DOHH2 (cell line): ENCODE measurements at regions not wholly inside any gene's neighbourhood (a gene's known extent, or its start where the extent isn't known, plus 50 kb on each side); places are given as distances from the start of the nearest gene placed in this dataset.

Source experiments
- H3F3A ChIP-seq: fragments of 200-600 bp; sonication (generic), shearing (Covaris generic); 2 replicates; pipeline ENCODE4 v1.6.0; 2016; ENCODE audit warnings: antibody characterized with exemption, mild to moderate bottlenecking; ENCODE audit not compliant: control insufficient read depth, insufficient read depth
- H3K27ac ChIP-seq: fragments of 200-600 bp; sonication (generic); 2 replicates; pipeline ENCODE4 v1.5.1; 2014; ENCODE audit warnings: low read depth, mild to moderate bottlenecking, low read length, moderate library complexity
- H3K27me3 ChIP-seq: fragments of 200-600 bp; sonication (generic); 2 replicates; pipeline ENCODE4 v1.6.1; 2014; ENCODE audit warnings: mild to moderate bottlenecking, low read length, mixed read lengths; ENCODE audit not compliant: control insufficient read depth
- H3K36me3 ChIP-seq: fragments of 200-600 bp; sonication (generic); 2 replicates; pipeline ENCODE4 v1.6.1; 2014; ENCODE audit warnings: mild to moderate bottlenecking, low read length, moderate library complexity, mixed read lengths; ENCODE audit not compliant: control insufficient read depth
- H3K4me1 ChIP-seq: fragments of 200-600 bp; sonication (generic); 2 replicates; pipeline ENCODE4 v1.6.1; 2014; ENCODE audit warnings: mild to moderate bottlenecking, low read length, mixed read lengths; ENCODE audit not compliant: control insufficient read depth
- H3K4me2 ChIP-seq: fragments of 200-600 bp; sonication (generic); 2 replicates; pipeline ENCODE4 v1.6.0; 2014; ENCODE audit warnings: mild to moderate bottlenecking, low read length, moderate library complexity
- H3K4me3 ChIP-seq: fragments of 200-600 bp; sonication (generic); 2 replicates; pipeline ENCODE4 v1.5.1; 2014; ENCODE audit warnings: mild to moderate bottlenecking, low read length, mixed read lengths
- H3K79me2 ChIP-seq: fragments of 200-600 bp; sonication (generic); 2 replicates; pipeline ENCODE4 v1.6.1; 2014; ENCODE audit warnings: mild to moderate bottlenecking, low read length, mixed read lengths; ENCODE audit not compliant: control insufficient read depth
- H3K9me2 ChIP-seq: fragments of 200-600 bp; sonication (generic); replicated peaks from 2 replicates; pipeline ENCODE4 v1.6.1; 2014; ENCODE audit warnings: mild to moderate bottlenecking, low read length, mixed read lengths; ENCODE audit not compliant: control insufficient read depth
- H3K9me3 ChIP-seq: fragments of 200-600 bp; sonication (generic); 2 replicates; pipeline ENCODE4 v1.6.1; 2014; ENCODE audit warnings: antibody characterized with exemption, low read length, mixed read lengths; ENCODE audit not compliant: control insufficient read depth, insufficient read depth
- H4K20me1 ChIP-seq: fragments of 200-600 bp; sonication (generic); 2 replicates; pipeline ENCODE4 v1.6.0; 2014; ENCODE audit warnings: low read depth, mild to moderate bottlenecking, antibody characterized with exemption, low read length, moderate library complexity; ENCODE audit not compliant: control insufficient read depth, insufficient read depth
- CTCF ChIP-seq: fragments of 200-600 bp; sonication (generic); IDR thresholded peaks from one replicate; pipeline ENCODE4 v1.5.1; 2014; ENCODE audit warnings: antibody characterized with exemption, mild to moderate bottlenecking, low read depth, low read length; ENCODE audit not compliant: poor library complexity, severe bottlenecking
- EZH2phosphoT487 ChIP-seq: fragments of 200-600 bp; sonication (generic); IDR thresholded peaks from 2 replicates; pipeline ENCODE4 v1.6.1; 2017; ENCODE audit warnings: borderline replicate concordance, mild to moderate bottlenecking, antibody characterized with exemption, low read length, moderate library complexity, mixed read lengths

DNA sequence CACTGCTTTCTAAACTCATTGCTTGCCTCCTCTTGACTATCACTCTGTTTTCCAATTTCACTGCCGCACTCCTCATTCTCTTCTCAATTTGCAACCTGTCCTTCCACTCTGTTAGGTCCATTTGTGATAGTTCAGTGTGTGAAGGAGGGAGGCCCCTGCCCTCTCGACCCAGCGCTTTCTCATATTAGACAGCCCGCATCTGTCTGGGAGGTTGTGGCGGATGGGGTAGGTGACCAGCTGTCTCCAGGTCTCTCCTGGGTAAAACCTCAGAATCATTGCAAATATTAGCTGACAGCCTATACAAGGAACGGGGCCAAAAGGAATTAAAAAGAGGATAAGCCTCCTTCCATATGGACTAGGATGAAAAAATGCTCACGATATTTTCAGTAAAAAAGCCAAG lies 358.3 kb downstream of the SHQ1 start:
- H3K9me3 ChIP-seq: no peaks in the 10 kb centered on the region
- no peaks in the 10 kb centered on the region for H3F3A ChIP-seq
- H3K27me3 ChIP-seq: peaks cover 37% of the 10 kb centered on the region
- no peaks in the 10 kb centered on the region for H3K9me2 ChIP-seq
- H3K4me3 ChIP-seq: no peak overlapping the region
- no peaks in the 10 kb centered on the region for H4K20me1 ChIP-seq
- no peaks in the 10 kb centered on the region for H3K79me2 ChIP-seq
- H3K36me3 ChIP-seq: no peaks in the 10 kb centered on the region
- H3K4me1 ChIP-seq: peaks cover 7% of the 10 kb centered on the region; the same call in 1 of the 2 replicates
- no peak overlapping the region for H3K27ac ChIP-seq
- no peak for TF ChIP-seq CTCF
- no peak for TF ChIP-seq EZH2phosphoT487
- H3K4me2 ChIP-seq: no peak overlapping the region

- Histone ChIP-seq H3K9me3 (no peaks in the 10 kb centered on the region), H3F3A (no peaks in the 10 kb centered on the region), H3K27ac (no peak overlapping the region), H4K20me1 (no peaks in the 10 kb centered on the region), H3K79me2 (no peaks in the 10 kb centered on the region), H3K9me2 (no peaks in the 10 kb centered on the region), H3K4me3 (no peak overlapping the region), H3K27me3 (peaks cover 36% of the 10 kb centered on the region), H3K4me2 (no peak overlapping the region), H3K4me1 (peaks cover 7% of the 10 kb centered on the region; the same call in 1 of the 2 replicates), H3K36me3 (no peaks in the 10 kb centered on the region)
- TF ChIP-seq CTCF: no peak
Observed at GRCh38 chr3:72488738-72489035, 359.6 kb downstream of the SHQ1 start.

GRCh38 chr3:72487946-72488737 lies 360.1 kb downstream of the SHQ1 start:
- Histone ChIP-seq H3K27ac (no peak overlapping the region), H4K20me1 (no peaks in the 10 kb centered on the region), H3K9me2 (no peaks in the 10 kb centered on the region), H3K4me1 (peaks cover 8% of the 10 kb centered on the region), H3K9me3 (no peaks in the 10 kb centered on the region), H3K36me3 (no peaks in the 10 kb centered on the region), H3K4me3 (no peak overlapping the region), H3K4me2 (no peak overlapping the region), H3F3A (no peaks in the 10 kb centered on the region), H3K79me2 (no peaks in the 10 kb centered on the region), H3K27me3 (peaks cover 36% of the 10 kb centered on the region)
- no peak for TF ChIP-seq EZH2phosphoT487
- TF ChIP-seq CTCF: no peak
